HCT116 (cell line): ENCODE measurements at regions not wholly inside any gene's neighbourhood (a gene's known extent, or its start where the extent isn't known, plus 50 kb on each side); places are given as distances from the start of the nearest gene placed in this dataset.

Experiments used
- ATAC-seq: fragments of 200-7000 bp; cut with Tn5 transposase; 2 replicates; pipeline ENCODE4 v1.9.1; 2020; ENCODE audit warnings: mild to moderate bottlenecking, moderate library complexity
- BruUV-seq: library from RNA; stranded (reverse); fragments of 400-500 nt; replicated peaks from 2 replicates; lab custom pipeline; 2021; lab: Mats Ljungman, UMichigan
- CTCF ChIA-PET: fragments of 300-600 bp; sonication (Branson Sonifier 250); formaldehyde crosslinking; loops from one replicate; lab custom pipeline; 2021; ENCODE audit warnings: antibody characterized with exemption; lab: Charles Lee
- POLR2A ChIA-PET: fragments of 300-600, 350-600 bp; sonication (Branson Sonifier 250); formaldehyde crosslinking; loops from one replicate; lab custom pipeline; 2021; ENCODE audit warnings: antibody characterized with exemption; lab: Charles Lee
- RAD21 ChIA-PET, 2 experiments: fragments of 300-600 bp; sonication (Branson Sonifier 250); formaldehyde crosslinking; loops; one replicate each; lab custom pipeline; 2023; ENCODE audit warnings: low total read pairs in 2 of 2; ENCODE audit not compliant: uncharacterized antibody in 2 of 2, unreplicated experiment in 2 of 2, low non-redundant PET in 1 of 2; lab: Charles Lee
- DNase-seq: peaks from one replicate; pipeline ENCODE4 v3.0.0-alpha.2; 2010; ENCODE audit warnings: low read depth, low spot score
- H2AFZ ChIP-seq: fragments of 200-600 bp; shearing (Covaris generic), sonication (generic); 2 replicates; pipeline ENCODE4 v1.6.1; 2017; ENCODE audit warnings: low read depth, mixed run types, mixed read lengths, antibody characterized with exemption, low read length; ENCODE audit not compliant: poor library complexity, severe bottlenecking
- H3K27ac ChIP-seq: 2 replicates; pipeline ENCODE4 v1.5.1; 2012; ENCODE audit warnings: low read depth, low read length
- H3K27me3 ChIP-seq: fragments of 200-600 bp; sonication (generic); 2 replicates; pipeline ENCODE4 v1.6.1; 2016; ENCODE audit warnings: mixed run types, low read length, mixed read lengths; ENCODE audit not compliant: insufficient read depth
- H3K36me3 ChIP-seq, 2 experiments: fragments of 200-500 bp in 1 of 2; fragments of 200-600 bp in 1 of 2; sonication (Bioruptor generic) in 1 of 2; sonication (generic) in 1 of 2; 2 replicates each; pipeline versions ENCODE4 v1.5.1 to v1.6.1; 2014 to 2016; ENCODE audit warnings: low read length in 2 of 2, inconsistent platforms in 1 of 2, mixed read lengths in 1 of 2, mixed run types in 1 of 2; ENCODE audit not compliant: insufficient read depth in 2 of 2, control insufficient read depth in 1 of 2
- H3K4me1 ChIP-seq, 2 experiments: fragments of 200-600 bp in 1 of 2; sonication (generic) in 1 of 2; 2 replicates each; pipeline versions ENCODE4 v1.5.1 to v1.6.1; 2012 to 2017; ENCODE audit warnings: low read length in 2 of 2, inconsistent platforms in 1 of 2, mild to moderate bottlenecking in 1 of 2, mixed read lengths in 1 of 2, mixed run types in 1 of 2, moderate library complexity in 1 of 2; ENCODE audit not compliant: insufficient read depth in 2 of 2, control insufficient read depth in 1 of 2
- H3K4me2 ChIP-seq: fragments of 200-600 bp; sonication (generic); 2 replicates; pipeline ENCODE4 v1.6.1; 2017; ENCODE audit warnings: mixed run types, low read length, mixed read lengths
- H3K4me3 ChIP-seq, 2 experiments: fragments of 200-600 bp in 1 of 2; sonication (generic) in 1 of 2; replicated peaks in 1 of 2; 2 replicates each; pipeline ENCODE4 v1.5.1; 2011 to 2016; ENCODE audit warnings: low read length in 2 of 2, control low read depth in 1 of 2, low read depth in 1 of 2, mild to moderate bottlenecking in 1 of 2, mixed read lengths in 1 of 2, mixed run types in 1 of 2
- H3K79me2 ChIP-seq: fragments of 200-600 bp; sonication (generic); 2 replicates; pipeline ENCODE4 v1.6.1; 2017; ENCODE audit warnings: mild to moderate bottlenecking, mixed run types, low read length, moderate library complexity, mixed read lengths; ENCODE audit not compliant: insufficient read depth
- H3K9ac ChIP-seq: fragments of 200-600 bp; sonication (generic); 2 replicates; pipeline ENCODE4 v1.6.1; 2016; ENCODE audit warnings: low read length, mixed read lengths
- H3K9me2 ChIP-seq: fragments of 200-600 bp; sonication (generic), shearing (Covaris generic); 2 replicates; pipeline ENCODE4 v1.6.1; 2017; ENCODE audit warnings: mixed run types, mild to moderate bottlenecking, moderate library complexity; ENCODE audit not compliant: insufficient read depth
- H3K9me3 ChIP-seq, 2 experiments: fragments of 200-500 bp in 1 of 2; fragments of 200-600 bp in 1 of 2; sonication (Bioruptor generic) in 1 of 2; sonication (generic) in 1 of 2; 2 replicates each; pipeline ENCODE4 v1.6.1; 2014 to 2017; ENCODE audit warnings: low read length in 2 of 2, mixed read lengths in 2 of 2, inconsistent platforms in 1 of 2, low read depth in 1 of 2, mild to moderate bottlenecking in 1 of 2, mixed run types in 1 of 2, moderate library complexity in 1 of 2; ENCODE audit not compliant: control insufficient read depth in 1 of 2, insufficient read depth in 1 of 2
- H4K20me1 ChIP-seq: fragments of 200-600 bp; sonication (generic), shearing (Covaris generic); 2 replicates; pipeline ENCODE4 v1.6.1; 2017; ENCODE audit warnings: mixed run types, mild to moderate bottlenecking, moderate library complexity; ENCODE audit not compliant: insufficient read depth
- CBX3 ChIP-seq: IDR thresholded peaks from 2 replicates; pipeline ENCODE4 v1.6.1; 2012; ENCODE audit warnings: low read depth
- CTCF ChIP-seq, 3 experiments: fragments of 200-600 bp in 1 of 3; sonication (generic) in 1 of 3; IDR thresholded peaks in 2 of 3; conservative IDR thresholded peaks in 1 of 3; 2 replicates each; pipeline ENCODE4 v1.5.1; 2012 to 2017; ENCODE audit warnings: low read depth in 2 of 3, low read length in 2 of 3, antibody characterized with exemption in 1 of 3, borderline replicate concordance in 1 of 3, control low read depth in 1 of 3, mild to moderate bottlenecking in 1 of 3, mixed read lengths in 1 of 3, mixed run types in 1 of 3, moderate library complexity in 1 of 3; ENCODE audit not compliant: insufficient read depth in 1 of 3
- EGR1 ChIP-seq: IDR thresholded peaks from 2 replicates; pipeline ENCODE4 v1.6.1; 2012; ENCODE audit warnings: low read depth
- ELF1 ChIP-seq: IDR thresholded peaks from 2 replicates; pipeline ENCODE4 v1.6.1; 2012; ENCODE audit warnings: low read depth, borderline replicate concordance
- EZH2 ChIP-seq: fragments of 200-600 bp; sonication (generic); IDR thresholded peaks from 2 replicates; pipeline ENCODE4 v1.6.1; 2017; ENCODE audit warnings: antibody characterized with exemption, mixed run types
- JUND ChIP-seq: IDR thresholded peaks from 2 replicates; pipeline ENCODE4 v1.6.1; 2012
- POLR2A ChIP-seq: IDR thresholded peaks from 2 replicates; pipeline ENCODE4 v1.7.0; 2011; ENCODE audit warnings: borderline replicate concordance; ENCODE audit not compliant: insufficient read depth, insufficient read length; ENCODE audit errors: extremely low read depth
- POLR2AphosphoS5 ChIP-seq: IDR thresholded peaks from 2 replicates; pipeline ENCODE4 v1.6.1; 2011; ENCODE audit warnings: mild to moderate bottlenecking, low read depth, low read length, moderate library complexity
- ZFX ChIP-seq: fragments of 450-650 bp; IDR thresholded peaks from 2 replicates; pipeline ENCODE4 v1.6.1; 2017
- ZNF274 ChIP-seq: fragments of 200-500 bp; sonication (Bioruptor generic); IDR thresholded peaks from 2 replicates; pipeline ENCODE4 v1.6.1; 2014; ENCODE audit warnings: mild to moderate bottlenecking, low read depth, low read length, inconsistent platforms
- intact Hi-C: fragments of 100-400 bp; cut with micrococcal nuclease; formaldehyde crosslinking; loops from 2 replicates; pipeline ENCODE4 v1.10.0; 2022
- TF ChIP-seq, protein P1 (sequence below): IDR thresholded peaks from 2 replicates; pipeline ENCODE4 v1.6.1; 2012; ENCODE audit warnings: low read depth

- TF ChIP-seq CTCF (IDR thresholded peaks at IDR 0.05 in 2 of 3, conservative IDR thresholded peaks at IDR 0.05 in 1 of 3; ENCODE audit: borderline replicate concordance in 1 of 3, insufficient read depth in 1 of 3, low read depth in 2 of 3, low read length in 2 of 3) (no peak), ZNF274 (no peak), CBX3 (no peak), ELF1 (no peak), POLR2AphosphoS5 (no peak), EGR1 (no peak)
- TF ChIP-seq, protein P1, sequence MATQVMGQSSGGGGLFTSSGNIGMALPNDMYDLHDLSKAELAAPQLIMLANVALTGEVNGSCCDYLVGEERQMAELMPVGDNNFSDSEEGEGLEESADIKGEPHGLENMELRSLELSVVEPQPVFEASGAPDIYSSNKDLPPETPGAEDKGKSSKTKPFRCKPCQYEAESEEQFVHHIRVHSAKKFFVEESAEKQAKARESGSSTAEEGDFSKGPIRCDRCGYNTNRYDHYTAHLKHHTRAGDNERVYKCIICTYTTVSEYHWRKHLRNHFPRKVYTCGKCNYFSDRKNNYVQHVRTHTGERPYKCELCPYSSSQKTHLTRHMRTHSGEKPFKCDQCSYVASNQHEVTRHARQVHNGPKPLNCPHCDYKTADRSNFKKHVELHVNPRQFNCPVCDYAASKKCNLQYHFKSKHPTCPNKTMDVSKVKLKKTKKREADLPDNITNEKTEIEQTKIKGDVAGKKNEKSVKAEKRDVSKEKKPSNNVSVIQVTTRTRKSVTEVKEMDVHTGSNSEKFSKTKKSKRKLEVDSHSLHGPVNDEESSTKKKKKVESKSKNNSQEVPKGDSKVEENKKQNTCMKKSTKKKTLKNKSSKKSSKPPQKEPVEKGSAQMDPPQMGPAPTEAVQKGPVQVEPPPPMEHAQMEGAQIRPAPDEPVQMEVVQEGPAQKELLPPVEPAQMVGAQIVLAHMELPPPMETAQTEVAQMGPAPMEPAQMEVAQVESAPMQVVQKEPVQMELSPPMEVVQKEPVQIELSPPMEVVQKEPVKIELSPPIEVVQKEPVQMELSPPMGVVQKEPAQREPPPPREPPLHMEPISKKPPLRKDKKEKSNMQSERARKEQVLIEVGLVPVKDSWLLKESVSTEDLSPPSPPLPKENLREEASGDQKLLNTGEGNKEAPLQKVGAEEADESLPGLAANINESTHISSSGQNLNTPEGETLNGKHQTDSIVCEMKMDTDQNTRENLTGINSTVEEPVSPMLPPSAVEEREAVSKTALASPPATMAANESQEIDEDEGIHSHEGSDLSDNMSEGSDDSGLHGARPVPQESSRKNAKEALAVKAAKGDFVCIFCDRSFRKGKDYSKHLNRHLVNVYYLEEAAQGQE, result no peak
Measured at GRCh38 chr6:22204153-22204552, 92.7 kb downstream of the PRL start (continued).

GRCh38 chr6:22205266-22205665 is 91.6 kb downstream of the PRL start:
- Histone ChIP-seq H3K9me2 (no peaks in the 10 kb centered on the region), H3K4me2 (no peak overlapping the region), H3K9ac (no peak overlapping the region), H3K36me3 (no peaks in the 10 kb centered on the region), H3K27ac (no peak overlapping the region), H3K79me2 (no peaks in the 10 kb centered on the region), H3K9me3 (no peaks in the 10 kb centered on the region), H3K4me3 (no peak overlapping the region), H2AFZ (no peak overlapping the region), H3K27me3 (no peaks in the 10 kb centered on the region), H3K4me1 (no peaks in the 10 kb centered on the region), H4K20me1 (no peaks in the 10 kb centered on the region)
- DNase-seq (no peak), ATAC-seq (no peak)
- intact Hi-C loops, result no loop called here
- POLR2A ChIA-PET, result no interaction called here
- no peak for TF ChIP-seq POLR2A
- TF ChIP-seq EZH2, result no peak
- no peak for TF ChIP-seq JUND
- no peak for TF ChIP-seq ZFX
- CTCF ChIA-PET, result no interaction called here
- no TSS peak for BruUV-seq
- RAD21 ChIA-PET, result no interaction called here
